Activated CD8-positive, alpha-beta T cell treated with anti-CD3 and anti-CD28 coated beads, Interleukin-2, amount 10 ng/mL, durations not matched to agents 7 days and 5 days (primary cell): ENCODE measurements at regions not wholly inside any gene's neighbourhood (a gene's known extent, or its start where the extent isn't known, plus 50 kb on each side); places are given as distances from the start of the nearest gene placed in this dataset.

Source experiments
- ATAC-seq: fragments of 150-1000 bp; cut with Tn5 transposase; one replicate; pipeline ENCODE4 v1.10.0; 2021; ENCODE audit warnings: moderate library complexity
- CTCF ChIA-PET: fragments of 350-600 bp; sonication (Branson Sonifier 250); formaldehyde crosslinking; loops from one replicate; lab custom pipeline; 2021; ENCODE audit warnings: antibody characterized with exemption; lab: Charles Lee
- POLR2A ChIA-PET: fragments of 350-600 bp; sonication (Branson Sonifier 250); formaldehyde crosslinking; loops from one replicate; lab custom pipeline; 2021; ENCODE audit warnings: antibody characterized with exemption; lab: Charles Lee
- DNase-seq: peaks from one replicate; pipeline ENCODE4 v3.0.0-alpha.2; 2020
- H3K27ac Mint-ChIP-seq: one replicate; pipeline ENCODE4 v1.8.0; 2021; ENCODE audit warnings: mild to moderate bottlenecking, mixed read lengths
- H3K27me3 Mint-ChIP-seq: one replicate; pipeline ENCODE4 v1.8.0; 2021; ENCODE audit warnings: low read depth, mixed read lengths
- H3K36me3 Mint-ChIP-seq: one replicate; pipeline ENCODE4 v1.8.0; 2021; ENCODE audit warnings: low read depth, mixed read lengths
- H3K4me1 Mint-ChIP-seq: one replicate; pipeline ENCODE4 v1.8.0; 2021; ENCODE audit warnings: low read depth, mixed read lengths
- H3K4me3 Mint-ChIP-seq: one replicate; pipeline ENCODE4 v1.8.0; 2021; ENCODE audit warnings: mild to moderate bottlenecking, mixed read lengths
- H3K9me3 Mint-ChIP-seq: one replicate; pipeline ENCODE4 v1.8.0; 2022; ENCODE audit warnings: mixed read lengths; ENCODE audit not compliant: insufficient read depth

DNA sequence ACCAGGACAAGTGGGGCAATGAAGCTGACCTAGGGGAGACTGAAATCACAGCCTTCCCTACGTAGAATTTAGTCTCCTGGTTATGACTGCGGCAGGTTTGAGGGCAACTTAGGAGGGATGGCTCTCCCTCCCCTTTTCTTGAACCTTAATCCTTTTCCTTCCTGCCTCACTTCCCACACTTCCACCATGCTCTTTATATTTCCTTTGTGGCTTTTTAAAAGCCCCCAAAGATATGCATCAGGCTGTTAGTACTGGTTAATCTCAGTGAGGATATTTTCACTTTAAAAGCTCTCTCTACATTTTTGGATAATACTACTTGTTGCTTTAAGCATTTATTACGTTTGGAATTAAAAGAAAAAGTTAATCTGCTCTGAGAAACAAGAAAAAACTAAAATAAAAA is 339.2 kb downstream of the SOX2 start:
- ChIA-PET POLR2A (no interaction called here), CTCF (no interaction called here)
- Mint-ChIP-seq H3K4me1 (no peaks in the 10 kb centered on the region), H3K27me3 (no peaks in the 10 kb centered on the region), H3K4me3 (no peak overlapping the region), H3K9me3 (no peaks in the 10 kb centered on the region), H3K27ac (no peak overlapping the region), H3K36me3 (no peaks in the 10 kb centered on the region)
- ATAC-seq (no peak), DNase-seq (no peak)

GRCh38 chr3:182052332-182052731 is 340.6 kb downstream of the SOX2 start:
- ATAC-seq (no peak), DNase-seq (no peak)
- no peaks in the 10 kb centered on the region for H3K27me3 Mint-ChIP-seq
- no peaks in the 10 kb centered on the region for H3K9me3 Mint-ChIP-seq
- H3K4me3 Mint-ChIP-seq, result no peak overlapping the region
- ChIA-PET POLR2A (no interaction called here), CTCF (no interaction called here)
- H3K36me3 Mint-ChIP-seq, result no peaks in the 10 kb centered on the region
- H3K27ac Mint-ChIP-seq, result no peak overlapping the region
- no peaks in the 10 kb centered on the region for H3K4me1 Mint-ChIP-seq

- CTCF ChIA-PET, result no interaction called here
- no peaks in the 10 kb centered on the region for H3K9me3 Mint-ChIP-seq
- no peak overlapping the region for H3K27ac Mint-ChIP-seq
Observed at GRCh38 chr3:182052757-182053156, 341.0 kb downstream of the SOX2 start.

GRCh38 chr3:182058488-182058887 is 346.8 kb downstream of the SOX2 start:
- POLR2A ChIA-PET, result no interaction called here
- no peak overlapping the region for H3K4me3 Mint-ChIP-seq
- H3K36me3 Mint-ChIP-seq, result no peaks in the 10 kb centered on the region
- DNase-seq, result no peak
- no peak overlapping the region for H3K27ac Mint-ChIP-seq
- H3K4me1 Mint-ChIP-seq, result no peaks in the 10 kb centered on the region
- CTCF ChIA-PET, result no interaction called here
- ATAC-seq, result no peak
- H3K9me3 Mint-ChIP-seq, result no peaks in the 10 kb centered on the region
- H3K27me3 Mint-ChIP-seq, result no peaks in the 10 kb centered on the region

More at GRCh38 chr3:182052757-182053156, 341.0 kb downstream of the SOX2 start:
- Mint-ChIP-seq H3K4me3 (no peak overlapping the region), H3K27me3 (no peaks in the 10 kb centered on the region), H3K36me3 (no peaks in the 10 kb centered on the region), H3K4me1 (no peaks in the 10 kb centered on the region)
- ATAC-seq (no peak), DNase-seq (no peak)
- POLR2A ChIA-PET, result no interaction called here

DNA sequence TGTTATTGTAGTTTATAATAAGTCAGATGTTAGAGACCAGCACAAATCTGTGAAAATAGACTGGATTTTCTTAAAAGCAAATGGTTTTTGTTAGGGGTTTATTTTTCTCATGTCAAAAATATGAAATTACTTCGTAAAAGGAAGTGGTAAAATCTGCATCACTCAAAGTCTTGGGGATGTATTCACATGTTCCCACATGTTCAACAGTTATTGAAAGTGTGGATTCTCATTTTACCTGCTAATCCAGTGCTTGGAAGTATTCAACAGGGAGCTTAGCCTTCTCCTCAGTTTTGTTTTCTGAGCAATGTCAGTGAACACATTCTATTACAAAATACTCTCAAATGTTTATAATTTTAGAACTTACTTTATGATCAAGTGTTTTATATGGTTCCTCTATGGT is 352.0 kb downstream of the SOX2 start:
- ATAC-seq, result no peak
- Mint-ChIP-seq H3K9me3 (no peaks in the 10 kb centered on the region), H3K36me3 (no peaks in the 10 kb centered on the region), H3K4me1 (no peaks in the 10 kb centered on the region), H3K27ac (no peak overlapping the region), H3K27me3 (no peaks in the 10 kb centered on the region), H3K4me3 (no peak overlapping the region)
- DNase-seq, result no peak
- ChIA-PET CTCF (no interaction called here), POLR2A (no interaction called here)

GRCh38 chr3:182067423-182067822 is 355.7 kb downstream of the SOX2 start:
- no peak overlapping the region for H3K4me3 Mint-ChIP-seq
- ATAC-seq (no peak), DNase-seq (no peak)
- no peaks in the 10 kb centered on the region for H3K4me1 Mint-ChIP-seq
- CTCF ChIA-PET, result no interaction called here
- POLR2A ChIA-PET, result no interaction called here
- H3K36me3 Mint-ChIP-seq, result no peaks in the 10 kb centered on the region
- H3K9me3 Mint-ChIP-seq, result no peaks in the 10 kb centered on the region
- no peak overlapping the region for H3K27ac Mint-ChIP-seq
- H3K27me3 Mint-ChIP-seq, result no peaks in the 10 kb centered on the region

DNA sequence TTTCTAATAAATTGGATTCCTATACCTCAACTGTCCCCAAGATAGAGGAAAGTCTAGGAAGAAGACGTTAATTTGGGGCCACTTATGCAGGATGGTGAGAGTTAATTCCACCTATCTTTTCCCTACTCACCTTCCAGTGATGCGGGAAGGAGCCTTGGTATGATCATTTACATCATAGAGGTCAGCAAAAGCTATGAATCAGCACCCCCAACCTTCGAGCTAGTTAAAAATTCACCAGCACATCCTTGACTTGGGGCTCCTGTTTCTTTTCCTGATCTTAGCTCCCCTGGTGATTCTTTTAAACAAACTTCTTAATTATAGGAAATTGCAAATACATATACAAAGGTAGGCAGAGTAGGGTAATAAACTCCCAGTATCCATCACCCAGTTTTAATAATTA is 366.6 kb downstream of the SOX2 start:
- ChIA-PET POLR2A (no interaction called here), CTCF (no interaction called here)
- H3K27me3 Mint-ChIP-seq, result no peaks in the 10 kb centered on the region
- ATAC-seq (no peak), DNase-seq (no peak)
- H3K4me3 Mint-ChIP-seq, result no peak overlapping the region
- H3K27ac Mint-ChIP-seq, result no peak overlapping the region
- no peaks in the 10 kb centered on the region for H3K9me3 Mint-ChIP-seq
- no peaks in the 10 kb centered on the region for H3K4me1 Mint-ChIP-seq
- no peaks in the 10 kb centered on the region for H3K36me3 Mint-ChIP-seq

GRCh38 chr3:182078929-182079328 is 367.2 kb downstream of the SOX2 start:
- CTCF ChIA-PET, result no interaction called here
- POLR2A ChIA-PET, result no interaction called here
- H3K27ac Mint-ChIP-seq, result no peak overlapping the region
- H3K27me3 Mint-ChIP-seq, result no peaks in the 10 kb centered on the region
- H3K36me3 Mint-ChIP-seq, result no peaks in the 10 kb centered on the region
- ATAC-seq (no peak), DNase-seq (no peak)
- H3K4me1 Mint-ChIP-seq, result no peaks in the 10 kb centered on the region
- H3K9me3 Mint-ChIP-seq, result no peaks in the 10 kb centered on the region
- H3K4me3 Mint-ChIP-seq, result no peak overlapping the region

DNA sequence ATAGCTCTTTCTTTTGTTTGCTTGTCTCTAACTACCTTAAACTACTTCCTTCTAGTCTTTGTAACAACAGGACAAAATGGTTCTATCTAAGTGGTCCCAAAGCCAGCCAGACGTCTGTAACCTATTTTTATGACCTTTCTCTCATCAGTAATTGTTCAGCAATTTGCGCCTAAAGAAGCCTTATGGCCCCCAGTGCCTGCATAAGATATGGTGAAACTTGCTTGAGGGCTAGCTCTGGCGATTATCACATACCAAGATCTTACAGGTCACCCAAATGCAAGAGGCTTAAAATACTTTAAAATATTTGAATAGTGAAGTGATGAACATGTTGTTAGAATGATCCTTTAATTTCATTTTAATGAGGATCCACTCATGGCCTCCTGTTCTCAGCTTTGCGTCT is 369.4 kb downstream of the SOX2 start:
- ATAC-seq, result no peak
- DNase-seq, result no peak
- H3K4me1 Mint-ChIP-seq, result no peaks in the 10 kb centered on the region
- no peak overlapping the region for H3K4me3 Mint-ChIP-seq
- no peaks in the 10 kb centered on the region for H3K9me3 Mint-ChIP-seq
- no peaks in the 10 kb centered on the region for H3K36me3 Mint-ChIP-seq
- H3K27me3 Mint-ChIP-seq, result no peaks in the 10 kb centered on the region
- ChIA-PET POLR2A (no interaction called here), CTCF (no interaction called here)
- no peak overlapping the region for H3K27ac Mint-ChIP-seq

DNA sequence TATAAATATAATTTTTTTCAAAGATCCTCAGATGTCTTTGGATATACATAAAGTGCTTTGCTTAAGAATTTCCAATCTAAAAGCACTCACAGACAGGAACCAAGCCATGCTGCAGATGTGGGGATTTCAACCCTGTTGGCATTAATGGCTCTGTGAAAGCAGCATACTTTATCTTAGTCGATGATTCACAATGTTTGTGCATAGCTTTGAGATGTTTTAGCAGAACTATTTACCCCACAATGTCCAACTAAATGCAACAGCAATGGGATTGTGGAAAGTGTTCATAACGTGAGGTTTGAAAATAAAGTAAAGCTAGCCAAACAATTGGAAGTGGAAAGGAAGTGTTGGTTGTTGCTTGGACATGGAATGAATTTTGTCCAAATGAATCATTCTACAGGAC is 371.4 kb downstream of the SOX2 start:
- Mint-ChIP-seq H3K36me3 (no peaks in the 10 kb centered on the region), H3K27ac (no peak overlapping the region), H3K4me1 (no peaks in the 10 kb centered on the region), H3K4me3 (no peak overlapping the region), H3K27me3 (no peaks in the 10 kb centered on the region), H3K9me3 (no peaks in the 10 kb centered on the region)
- ATAC-seq (no peak), DNase-seq (no peak)
- POLR2A ChIA-PET, result no interaction called here
- CTCF ChIA-PET, result no interaction called here

DNA sequence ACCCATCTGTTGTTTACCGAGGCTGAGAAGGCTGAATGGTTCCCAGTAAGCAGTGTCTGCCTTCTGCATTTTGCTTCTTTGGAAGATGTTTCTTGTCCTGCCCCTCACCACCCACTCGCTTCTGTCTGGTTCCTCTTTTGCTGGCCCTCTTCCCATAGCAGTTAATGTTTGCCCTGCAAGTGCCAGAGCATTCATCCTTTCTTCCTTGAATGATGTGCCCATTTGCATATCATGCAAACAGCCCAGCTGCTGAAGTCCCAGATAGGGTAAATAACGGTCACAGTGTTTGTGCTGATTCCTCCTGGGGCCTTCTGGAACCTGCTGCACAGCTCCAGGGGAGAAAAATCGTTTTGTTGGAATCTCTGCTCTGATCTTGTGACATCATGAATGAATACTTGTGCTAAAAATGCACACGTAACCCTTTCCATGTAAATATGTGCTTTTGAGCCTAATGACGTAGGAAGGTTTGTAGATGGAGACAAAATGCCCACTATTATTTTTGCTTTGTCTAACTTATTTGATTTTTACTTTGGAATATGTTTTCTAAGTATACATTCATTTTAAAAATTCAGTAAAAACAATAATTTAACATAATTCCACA is 381.0 kb downstream of the SOX2 start:
- no peaks in the 10 kb centered on the region for H3K4me1 Mint-ChIP-seq
- H3K36me3 Mint-ChIP-seq, result no peaks in the 10 kb centered on the region
- no peak overlapping the region for H3K27ac Mint-ChIP-seq
- H3K4me3 Mint-ChIP-seq, result no peak overlapping the region
- no peaks in the 10 kb centered on the region for H3K27me3 Mint-ChIP-seq
- POLR2A ChIA-PET, result no interaction called here
- H3K9me3 Mint-ChIP-seq, result no peaks in the 10 kb centered on the region
- DNase-seq (no peak), ATAC-seq (no peak)
- CTCF ChIA-PET, result no interaction called here

- CTCF ChIA-PET, result no interaction called here
- Mint-ChIP-seq H3K27me3 (no peaks in the 10 kb centered on the region), H3K36me3 (no peaks in the 10 kb centered on the region), H3K9me3 (no peaks in the 10 kb centered on the region), H3K4me1 (no peaks in the 10 kb centered on the region), H3K27ac (no peak overlapping the region), H3K4me3 (no peak overlapping the region)
- DNase-seq (no peak), ATAC-seq (no peak)
- POLR2A ChIA-PET, result no interaction called here
Observed at GRCh38 chr3:182094321-182094720, 382.6 kb downstream of the SOX2 start.

DNA sequence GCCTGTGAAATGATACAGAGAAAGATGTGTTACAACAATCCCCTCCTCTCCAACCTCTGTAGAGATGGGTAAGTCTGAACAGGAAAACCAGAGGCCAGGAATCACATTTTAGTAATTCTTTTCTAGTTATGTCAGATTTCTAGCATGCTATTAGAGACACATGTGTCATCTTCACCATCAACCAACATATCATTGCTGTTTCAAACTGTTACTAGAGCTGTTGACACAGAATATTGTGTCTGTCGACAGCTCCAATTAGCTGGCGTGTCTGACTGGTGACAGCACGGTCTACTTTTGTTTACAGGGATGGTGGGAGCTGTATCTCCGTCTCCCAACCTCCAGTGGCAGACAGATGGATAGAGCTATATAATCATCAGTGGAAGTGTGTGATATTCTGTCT is 393.2 kb downstream of the SOX2 start:
- H3K4me3 Mint-ChIP-seq, result no peak overlapping the region
- POLR2A ChIA-PET, result no interaction called here
- CTCF ChIA-PET, result no interaction called here
- H3K9me3 Mint-ChIP-seq, result no peaks in the 10 kb centered on the region
- H3K27ac Mint-ChIP-seq, result no peak overlapping the region
- H3K27me3 Mint-ChIP-seq, result no peaks in the 10 kb centered on the region
- ATAC-seq (no peak), DNase-seq (no peak)
- no peaks in the 10 kb centered on the region for H3K4me1 Mint-ChIP-seq
- no peaks in the 10 kb centered on the region for H3K36me3 Mint-ChIP-seq
